Activated CD4-positive, alpha-beta memory T cell treated with anti-CD3 and anti-CD28 coated beads, Interleukin-2, amount 10 ng/mL, durations not matched to agents 7 days and 5 days (primary cell): ENCODE measurements at regions not wholly inside any gene's neighbourhood (a gene's known extent, or its start where the extent isn't known, plus 50 kb on each side); places are given as distances from the start of the nearest gene placed in this dataset.

ENCODE experiments used
- CTCF ChIA-PET: fragments of 350-600 bp; sonication (Branson Sonifier 250); formaldehyde crosslinking; loops from one replicate; lab custom pipeline; 2021; ENCODE audit warnings: antibody characterized with exemption, inconsistent platforms; lab: Charles Lee
- POLR2A ChIA-PET: fragments of 350-600 bp; sonication (Branson Sonifier 250); formaldehyde crosslinking; loops from one replicate; lab custom pipeline; 2021; ENCODE audit warnings: antibody characterized with exemption; lab: Charles Lee
- DNase-seq: peaks from one replicate; pipeline ENCODE4 v3.0.0-alpha.2; 2020
- H3K27ac Mint-ChIP-seq: one replicate; pipeline ENCODE4 v1.8.0; 2021; ENCODE audit warnings: mild to moderate bottlenecking, mixed read lengths
- H3K27me3 Mint-ChIP-seq: one replicate; pipeline ENCODE4 v1.8.0; 2021; ENCODE audit warnings: mixed read lengths
- H3K36me3 Mint-ChIP-seq: one replicate; pipeline ENCODE4 v1.8.0; 2021; ENCODE audit warnings: low read depth, mixed read lengths
- H3K4me1 Mint-ChIP-seq: one replicate; pipeline ENCODE4 v1.8.0; 2021; ENCODE audit warnings: mixed read lengths
- H3K4me3 Mint-ChIP-seq: one replicate; pipeline ENCODE4 v1.8.0; 2021; ENCODE audit warnings: mild to moderate bottlenecking, mixed read lengths
- H3K9me3 Mint-ChIP-seq: one replicate; pipeline ENCODE4 v1.8.0; 2021; ENCODE audit warnings: mixed read lengths

DNA sequence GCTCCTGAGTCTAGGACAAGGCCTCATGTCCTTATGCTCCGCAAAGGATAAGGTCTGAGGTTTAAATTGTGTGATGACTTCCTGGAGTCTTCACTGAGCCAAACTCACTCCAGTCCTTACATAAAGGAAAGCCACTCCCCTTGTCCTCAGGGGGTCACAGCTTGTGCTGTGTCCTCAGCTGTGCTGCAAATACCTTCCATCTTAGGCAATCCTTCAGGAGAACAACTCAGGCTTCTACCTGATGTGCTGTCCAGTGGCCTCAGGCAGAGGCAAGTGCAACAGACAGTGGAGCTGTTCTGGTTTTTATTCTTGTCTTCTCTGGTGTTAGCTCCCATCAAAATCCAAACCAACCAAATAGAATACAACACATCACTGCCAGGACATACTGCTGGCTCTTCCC, 151.5 kb downstream of the TAF11L14 start:
- Mint-ChIP-seq H3K9me3 (peaks cover 11% of the 10 kb centered on the region), H3K4me3 (no peak overlapping the region), H3K27ac (no peak overlapping the region), H3K36me3 (no peaks in the 10 kb centered on the region), H3K27me3 (no peaks in the 10 kb centered on the region), H3K4me1 (no peaks in the 10 kb centered on the region)
- ChIA-PET POLR2A (no interaction called here), CTCF (no interaction called here)
- no peak for DNase-seq

DNA sequence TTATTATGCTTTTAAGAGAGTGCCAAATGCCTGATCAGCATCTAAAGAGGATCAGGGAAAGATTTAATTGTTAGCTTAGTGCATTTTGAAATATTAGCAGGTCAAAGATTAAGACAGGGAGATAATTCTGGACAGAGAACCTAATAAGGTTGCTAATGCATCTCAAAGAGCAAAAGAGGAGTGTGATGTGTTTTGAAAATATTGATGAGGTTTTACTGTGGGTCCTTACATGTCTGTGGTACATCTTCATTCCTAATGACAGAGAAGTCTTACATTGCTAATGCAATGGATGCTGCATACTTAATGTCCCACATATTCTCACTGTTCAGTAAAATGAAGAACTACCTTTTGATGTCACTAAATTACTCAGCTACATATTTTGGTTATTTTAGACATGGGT, 154.1 kb downstream of the TAF11L14 start:
- Mint-ChIP-seq H3K27ac (no peak overlapping the region), H3K4me3 (no peak overlapping the region), H3K4me1 (no peaks in the 10 kb centered on the region), H3K9me3 (peaks cover 13% of the 10 kb centered on the region), H3K27me3 (no peaks in the 10 kb centered on the region), H3K36me3 (no peaks in the 10 kb centered on the region)
- ChIA-PET POLR2A (no interaction called here), CTCF (no interaction called here)
- DNase-seq = no peak

DNA sequence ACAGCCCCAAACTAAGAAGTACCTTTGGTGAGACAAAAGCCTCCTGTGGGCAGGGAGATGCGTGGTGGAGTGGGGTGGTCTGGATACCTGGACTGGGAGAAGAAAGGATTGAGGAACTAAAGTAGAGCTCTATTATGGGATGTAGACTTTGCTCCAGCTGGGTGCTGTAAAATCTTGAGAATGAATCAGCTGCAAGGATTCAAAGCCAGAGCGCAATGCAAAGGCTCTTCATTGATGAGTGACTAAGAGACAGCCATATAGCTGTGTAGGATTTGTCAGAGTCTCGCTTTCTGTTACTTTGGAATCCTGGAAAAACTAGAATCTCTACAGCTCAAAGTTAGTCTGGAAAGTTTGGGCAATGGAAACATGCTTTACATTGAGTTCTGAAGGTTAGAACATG, 159.9 kb downstream of the TAF11L14 start:
- Mint-ChIP-seq H3K36me3 (no peaks in the 10 kb centered on the region), H3K4me3 (no peak overlapping the region), H3K4me1 (no peaks in the 10 kb centered on the region), H3K27ac (no peak overlapping the region), H3K9me3 (peaks cover 13% of the 10 kb centered on the region), H3K27me3 (no peaks in the 10 kb centered on the region)
- ChIA-PET CTCF (no interaction called here), POLR2A (no interaction called here)
- no peak for DNase-seq

DNA sequence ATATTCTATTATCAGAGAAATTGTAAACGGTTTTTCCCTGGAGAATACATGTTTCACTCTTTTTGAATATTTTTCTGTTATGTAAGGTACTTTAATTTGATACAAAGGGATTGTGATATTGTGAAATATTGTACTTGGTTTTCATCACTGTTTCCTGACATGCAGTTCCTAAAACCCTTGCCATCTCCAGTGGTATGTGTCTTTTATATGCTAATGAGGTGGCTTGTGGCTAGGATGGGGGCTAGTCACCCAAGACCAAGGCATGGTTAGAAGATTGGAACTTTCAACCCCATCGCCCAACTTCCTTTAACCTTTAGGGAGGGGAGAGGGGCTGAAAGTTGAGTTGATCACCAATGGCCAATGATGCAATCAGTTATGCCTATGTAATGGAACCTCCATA, 160.6 kb downstream of the TAF11L14 start:
- no peaks in the 10 kb centered on the region for H3K36me3 Mint-ChIP-seq
- H3K4me3 Mint-ChIP-seq = no peak overlapping the region
- no peak for DNase-seq
- H3K27ac Mint-ChIP-seq = no peak overlapping the region
- H3K9me3 Mint-ChIP-seq = peaks cover 13% of the 10 kb centered on the region
- POLR2A ChIA-PET = no interaction called here
- H3K27me3 Mint-ChIP-seq = no peaks in the 10 kb centered on the region
- H3K4me1 Mint-ChIP-seq = no peaks in the 10 kb centered on the region
- CTCF ChIA-PET = no interaction called here

DNA sequence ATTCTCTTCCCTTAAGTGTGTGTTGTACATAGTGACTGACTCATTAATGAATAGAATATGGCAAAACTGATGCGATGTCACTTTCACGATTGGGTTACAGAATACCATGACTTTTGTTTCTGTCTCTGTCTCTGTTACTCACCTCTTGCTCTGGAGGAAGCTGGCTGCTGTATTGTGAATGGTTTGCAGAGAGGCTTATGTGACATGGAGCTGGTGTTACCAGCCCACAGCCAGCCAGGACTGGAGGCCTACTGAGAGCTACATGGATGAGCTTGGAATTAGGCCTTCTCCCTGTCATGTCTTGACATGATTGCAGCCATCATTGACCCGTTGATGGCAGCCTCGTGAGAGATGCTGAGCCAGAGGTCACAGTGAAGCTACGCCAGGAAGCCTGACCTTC, 161.9 kb downstream of the TAF11L14 start:
- ChIA-PET CTCF (no interaction called here), POLR2A (no interaction called here)
- no peak overlapping the region for H3K4me3 Mint-ChIP-seq
- no peaks in the 10 kb centered on the region for H3K4me1 Mint-ChIP-seq
- no peaks in the 10 kb centered on the region for H3K27me3 Mint-ChIP-seq
- DNase-seq = no peak
- no peaks in the 10 kb centered on the region for H3K36me3 Mint-ChIP-seq
- no peak overlapping the region for H3K27ac Mint-ChIP-seq
- peaks cover 7% of the 10 kb centered on the region for H3K9me3 Mint-ChIP-seq

DNA sequence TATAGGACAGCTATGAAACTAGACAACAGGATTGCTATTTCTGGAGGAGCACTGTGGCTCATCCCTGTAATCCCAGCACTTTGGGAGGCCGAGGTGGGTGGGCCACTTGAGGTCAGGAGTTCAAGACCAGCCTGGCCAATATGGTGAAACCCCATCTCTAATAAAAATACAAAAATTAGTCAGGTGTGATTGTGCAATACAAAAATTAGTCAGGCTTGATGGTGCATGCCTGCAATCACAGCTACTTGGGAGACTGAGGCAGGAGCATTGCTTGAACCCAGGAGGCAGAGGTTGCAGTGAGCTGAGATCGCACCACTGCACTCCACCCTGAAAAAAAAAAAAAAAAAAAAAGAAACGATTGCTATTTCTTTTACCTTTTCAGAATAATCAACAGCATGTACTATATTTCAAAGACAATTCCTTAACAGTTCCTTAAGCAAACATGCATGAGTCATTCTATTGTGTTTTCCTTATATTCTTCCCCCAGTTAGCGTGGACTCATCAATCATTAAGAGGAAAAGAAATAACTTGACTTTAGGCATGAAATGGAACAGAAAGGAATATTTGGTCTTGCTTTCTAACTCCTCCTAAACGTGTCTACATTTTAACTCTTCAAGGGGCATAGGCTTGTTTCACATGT, 162.6 kb downstream of the TAF11L14 start:
- POLR2A ChIA-PET = no interaction called here
- no peak for DNase-seq
- no peaks in the 10 kb centered on the region for H3K36me3 Mint-ChIP-seq
- H3K4me1 Mint-ChIP-seq = no peaks in the 10 kb centered on the region
- no peaks in the 10 kb centered on the region for H3K27me3 Mint-ChIP-seq
- no peak overlapping the region for H3K4me3 Mint-ChIP-seq
- CTCF ChIA-PET = no interaction called here
- H3K27ac Mint-ChIP-seq = no peak overlapping the region
- H3K9me3 Mint-ChIP-seq = peaks cover 7% of the 10 kb centered on the region

DNA sequence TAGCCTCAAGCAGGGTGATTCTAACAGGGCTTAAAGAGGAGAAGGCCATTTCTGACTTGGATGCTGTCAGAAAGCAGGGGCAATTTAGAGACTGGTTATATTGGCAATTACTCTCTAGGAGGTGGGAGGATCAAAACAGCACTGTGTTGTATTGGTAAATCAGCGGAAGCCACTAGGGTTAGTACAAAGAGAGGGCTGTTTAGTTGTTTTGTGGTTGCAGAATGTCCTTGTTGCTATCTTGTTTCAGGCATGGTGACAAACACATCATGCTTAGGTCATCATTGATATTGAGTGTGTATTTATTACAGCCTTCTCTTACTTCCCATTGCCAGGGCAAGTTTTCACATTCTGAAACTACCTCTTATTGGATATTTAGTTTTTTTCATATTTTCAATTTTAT, 165.3 kb downstream of the TAF11L14 start:
- Mint-ChIP-seq H3K27ac (no peak overlapping the region), H3K4me1 (no peaks in the 10 kb centered on the region), H3K9me3 (peaks cover 3% of the 10 kb centered on the region), H3K36me3 (no peaks in the 10 kb centered on the region), H3K27me3 (no peaks in the 10 kb centered on the region), H3K4me3 (no peak overlapping the region)
- no peak for DNase-seq
- ChIA-PET POLR2A (no interaction called here), CTCF (no interaction called here)

DNA sequence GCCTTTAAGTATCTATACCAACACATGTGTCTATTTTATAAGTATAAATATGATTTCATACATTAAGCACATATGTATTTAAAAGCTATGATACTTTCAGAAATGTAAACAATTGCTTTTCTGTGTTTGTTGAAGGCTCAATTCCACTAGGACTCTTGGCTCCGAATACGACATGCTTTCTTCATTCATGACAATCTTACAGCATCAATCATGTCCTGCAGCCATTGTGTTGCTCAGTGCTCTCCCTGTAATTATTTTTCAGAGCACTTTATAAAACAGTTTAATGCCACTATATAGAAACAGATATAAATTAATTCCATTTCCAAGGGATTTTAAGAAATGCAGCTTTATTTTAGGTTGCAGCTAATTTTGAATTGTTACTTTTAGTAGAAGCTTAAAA, 167.3 kb downstream of the TAF11L14 start:
- Mint-ChIP-seq H3K4me1 (no peaks in the 10 kb centered on the region), H3K36me3 (no peaks in the 10 kb centered on the region), H3K27me3 (no peaks in the 10 kb centered on the region), H3K4me3 (no peak overlapping the region), H3K9me3 (peaks cover 2% of the 10 kb centered on the region), H3K27ac (no peak overlapping the region)
- POLR2A ChIA-PET = no interaction called here
- CTCF ChIA-PET = no interaction called here
- no peak for DNase-seq

DNA sequence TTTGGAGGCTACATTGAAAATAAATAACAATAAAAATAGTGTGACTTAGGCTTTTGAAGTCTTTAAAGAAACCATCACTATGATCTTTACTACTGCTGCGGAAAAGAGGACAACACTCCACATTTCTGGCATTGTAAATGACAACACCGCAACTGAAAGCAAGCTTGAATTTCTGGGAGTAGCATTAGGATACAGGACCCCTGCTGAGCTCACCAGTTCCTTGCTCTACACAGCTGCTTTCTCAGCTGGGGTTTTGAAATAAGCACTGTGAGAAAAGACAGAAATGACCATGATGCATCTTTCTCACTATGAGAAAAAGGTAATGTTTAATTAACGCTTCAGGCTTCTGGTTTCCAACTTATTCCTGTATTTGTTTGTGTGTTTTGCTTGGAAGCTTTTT, 168.0 kb downstream of the TAF11L14 start:
- Mint-ChIP-seq H3K36me3 (no peaks in the 10 kb centered on the region), H3K9me3 (peaks cover 2% of the 10 kb centered on the region), H3K4me3 (no peak overlapping the region), H3K27ac (no peak overlapping the region), H3K4me1 (no peaks in the 10 kb centered on the region), H3K27me3 (no peaks in the 10 kb centered on the region)
- CTCF ChIA-PET = no interaction called here
- no peak for DNase-seq
- POLR2A ChIA-PET = no interaction called here

DNA sequence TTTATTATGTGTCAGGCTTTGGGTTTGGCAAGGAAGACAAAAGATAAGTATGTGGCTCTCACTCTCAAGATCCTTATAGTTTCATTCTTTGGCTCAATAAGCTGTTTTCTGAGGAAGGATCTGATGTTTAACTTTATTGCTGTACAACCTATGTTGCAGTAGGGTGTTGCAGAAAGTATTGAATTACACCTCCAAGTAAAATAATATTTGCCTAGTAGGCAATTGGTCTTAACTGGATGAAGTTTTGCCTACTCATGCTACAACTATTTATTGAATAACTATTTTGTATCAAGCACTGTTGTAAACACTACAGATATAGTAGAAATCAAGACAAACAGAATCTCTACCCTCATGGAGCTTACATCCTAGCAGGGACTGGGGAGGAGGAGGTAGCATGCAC, 169.7 kb downstream of the TAF11L14 start:
- POLR2A ChIA-PET = no interaction called here
- Mint-ChIP-seq H3K27ac (no peak overlapping the region), H3K9me3 (no peaks in the 10 kb centered on the region)

DNA sequence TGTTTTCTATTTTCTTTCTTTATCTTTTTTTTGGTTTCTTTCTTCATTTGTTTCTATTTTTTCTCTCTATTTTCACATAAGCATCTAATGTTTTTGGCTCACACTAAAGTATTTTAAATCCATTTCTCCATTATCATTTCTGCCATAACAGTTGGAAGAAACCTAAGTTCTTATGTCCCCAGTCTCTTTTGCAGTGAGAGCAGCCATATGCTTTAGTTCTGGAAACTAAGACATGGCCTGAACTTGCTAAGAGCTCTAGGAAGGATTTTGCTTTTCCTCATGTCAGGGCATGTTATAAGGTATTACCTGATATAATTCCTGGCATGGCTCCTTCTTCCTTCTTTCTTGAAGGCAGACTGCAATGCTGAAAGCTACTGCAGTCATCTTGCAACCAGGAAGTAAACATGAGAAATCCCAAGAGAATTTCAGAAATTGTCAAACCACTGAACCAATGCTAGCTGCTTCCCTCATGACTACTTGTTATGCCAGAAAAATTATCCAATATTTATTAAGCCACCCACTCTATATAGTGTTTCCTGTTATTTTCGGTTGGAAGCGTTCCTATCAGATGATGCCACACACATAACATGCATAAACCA, 171.1 kb downstream of the TAF11L14 start:
- Mint-ChIP-seq H3K4me3 (no peak overlapping the region), H3K9me3 (no peaks in the 10 kb centered on the region), H3K36me3 (no peaks in the 10 kb centered on the region), H3K27ac (no peak overlapping the region), H3K27me3 (no peaks in the 10 kb centered on the region), H3K4me1 (no peaks in the 10 kb centered on the region)
- POLR2A ChIA-PET = no interaction called here
- CTCF ChIA-PET = no interaction called here
- no peak for DNase-seq

More for the DNA sequence above, 169.7 kb downstream of the TAF11L14 start:
- no peak for DNase-seq
- Mint-ChIP-seq H3K4me3 (no peak overlapping the region), H3K27me3 (no peaks in the 10 kb centered on the region), H3K36me3 (no peaks in the 10 kb centered on the region), H3K4me1 (no peaks in the 10 kb centered on the region)
- CTCF ChIA-PET = no interaction called here

DNA sequence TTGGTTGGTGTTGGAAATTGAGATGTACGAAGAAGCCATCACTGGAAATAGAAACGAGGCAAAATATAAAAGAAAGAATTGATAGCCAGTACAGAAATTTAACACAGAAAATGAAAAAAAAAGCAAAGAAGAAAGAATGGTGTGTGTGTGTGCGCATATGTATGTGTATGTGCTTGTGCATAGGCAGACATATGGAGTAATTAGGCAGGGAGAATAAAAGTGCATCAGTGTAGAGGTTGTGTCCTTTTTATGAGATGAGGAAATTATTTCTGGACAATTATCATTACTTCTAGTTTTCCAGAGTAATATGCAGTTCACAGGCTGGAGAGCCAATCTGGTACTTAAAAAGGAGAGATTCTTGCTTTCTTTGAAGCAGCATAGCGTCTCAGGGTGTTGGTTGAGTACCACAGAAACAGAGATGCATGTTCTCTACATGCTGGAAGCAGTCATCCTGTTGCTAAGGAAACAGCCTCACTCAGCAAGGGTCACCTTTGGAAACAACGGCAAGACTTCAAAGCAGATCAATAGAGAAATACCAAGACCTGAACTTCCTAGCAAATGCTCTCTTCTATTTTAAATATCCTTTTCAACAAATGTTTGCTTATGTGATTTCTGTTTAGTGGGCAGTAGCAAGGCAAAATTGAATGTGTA, 172.7 kb downstream of the TAF11L14 start:
- Mint-ChIP-seq H3K36me3 (no peaks in the 10 kb centered on the region), H3K27ac (no peak overlapping the region), H3K27me3 (no peaks in the 10 kb centered on the region), H3K4me3 (no peak overlapping the region), H3K9me3 (no peaks in the 10 kb centered on the region), H3K4me1 (no peaks in the 10 kb centered on the region)
- no peak for DNase-seq
- ChIA-PET CTCF (no interaction called here), POLR2A (no interaction called here)

DNA sequence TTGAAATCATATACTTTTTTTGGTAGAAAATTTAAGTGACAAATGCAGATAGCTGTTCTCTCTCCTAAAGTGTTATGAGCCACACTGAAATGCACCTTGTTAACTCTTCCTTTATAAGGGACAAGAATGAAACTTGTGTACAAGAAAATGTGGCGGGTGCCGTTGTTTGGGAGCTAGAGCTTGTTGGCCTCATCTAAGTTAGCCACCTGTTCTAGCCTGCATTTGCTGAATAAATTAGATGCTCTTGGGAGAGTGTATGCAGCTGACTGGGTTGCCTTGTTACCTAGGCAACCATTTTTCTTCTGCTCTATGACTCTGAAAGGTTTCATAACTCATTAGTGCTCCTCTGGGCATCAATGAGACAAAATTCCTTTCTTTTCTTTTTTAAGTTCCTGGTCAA, 174.3 kb downstream of the TAF11L14 start:
- Mint-ChIP-seq H3K9me3 (no peaks in the 10 kb centered on the region), H3K27me3 (no peaks in the 10 kb centered on the region), H3K27ac (no peak overlapping the region), H3K36me3 (no peaks in the 10 kb centered on the region), H3K4me1 (no peaks in the 10 kb centered on the region), H3K4me3 (no peak overlapping the region)
- CTCF ChIA-PET = no interaction called here
- DNase-seq = no peak
- POLR2A ChIA-PET = no interaction called here

DNA sequence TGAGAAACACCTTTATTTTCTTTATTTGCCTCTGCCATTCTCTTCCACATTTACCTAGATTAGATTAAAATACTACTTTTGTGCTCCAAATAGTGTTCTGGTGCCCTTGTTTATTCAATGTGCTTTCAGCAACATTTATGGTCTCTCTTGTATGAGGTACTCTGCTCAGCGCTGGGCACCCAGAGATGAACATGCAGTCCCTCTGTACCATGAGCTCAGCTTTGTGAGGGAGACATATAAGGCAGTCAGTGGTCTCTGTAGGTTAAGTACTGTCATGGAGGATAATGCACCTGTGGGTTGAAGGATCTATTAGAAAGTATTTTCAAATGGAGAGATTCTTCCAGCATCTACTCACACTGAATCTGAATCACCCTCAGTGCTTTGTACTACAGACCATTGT, 176.5 kb downstream of the TAF11L14 start:
- Mint-ChIP-seq H3K36me3 (no peaks in the 10 kb centered on the region), H3K4me1 (no peaks in the 10 kb centered on the region), H3K27me3 (no peaks in the 10 kb centered on the region), H3K27ac (no peak overlapping the region), H3K9me3 (no peaks in the 10 kb centered on the region), H3K4me3 (no peak overlapping the region)
- ChIA-PET CTCF (no interaction called here), POLR2A (no interaction called here)
- no peak for DNase-seq
